B cell (primary cell): ENCODE measurements at regions not wholly inside any gene's neighbourhood (a gene's known extent, or its start where the extent isn't known, plus 50 kb on each side); places are given as distances from the start of the nearest gene placed in this dataset.

Experiments used
- ATAC-seq: fragments of 200-7000 bp; cut with Tn5 transposase; one replicate; pipeline ENCODE4 v1.10.0; 2021; ENCODE audit warnings: low read depth, mild to moderate bottlenecking, moderate number of reproducible peaks, moderate library complexity
- CTCF ChIA-PET: fragments of 350-600 bp; sonication (Branson Sonifier 250); formaldehyde crosslinking; loops from one replicate; lab custom pipeline; 2021; ENCODE audit warnings: antibody characterized with exemption, inconsistent platforms; lab: Charles Lee
- POLR2A ChIA-PET: fragments of 350-600 bp; sonication (Branson Sonifier 250); formaldehyde crosslinking; loops from one replicate; lab custom pipeline; 2021; ENCODE audit warnings: antibody characterized with exemption; lab: Charles Lee
- DNase-seq: peaks from one replicate; pipeline ENCODE4 v3.0.0; 2013
- H2AFZ ChIP-seq: 2 replicates; pipeline ENCODE4 v1.6.1; 2012; ENCODE audit warnings: mild to moderate bottlenecking, low read depth, low read length; ENCODE audit not compliant: insufficient read depth, poor library complexity, severe bottlenecking
- H3K27ac ChIP-seq, 2 donors: 1 replicate in 1 of 2; 2 replicates in 1 of 2; pipeline ENCODE4 v1.5.1; 2012 to 2013; ENCODE audit warnings: low read length in 2 of 2, mild to moderate bottlenecking in 2 of 2, moderate library complexity in 1 of 2
- H3K27me3 ChIP-seq, 4 experiments: fragments of 200-600 bp in 1 of 4; sonication (generic) in 1 of 4; replicated peaks in 1 of 4; 1 replicate in 2 of 4; 2 replicates in 2 of 4; pipeline versions ENCODE4 v1.6.1 to v1.7.0; 2013 to 2016; ENCODE audit warnings: low read length in 3 of 4, mild to moderate bottlenecking in 2 of 4, mixed read lengths in 1 of 4, moderate library complexity in 1 of 4; ENCODE audit not compliant: insufficient read depth in 4 of 4, control insufficient read depth in 3 of 4; ENCODE audit errors: control extremely low read depth in 1 of 4
- H3K36me3 ChIP-seq, 2 experiments: replicated peaks in 1 of 2; 1 replicate in 1 of 2; 2 replicates in 1 of 2; pipeline versions ENCODE4 v1.6.1 to v1.7.1; 2013; ENCODE audit warnings: low read length in 1 of 2; ENCODE audit not compliant: insufficient read depth in 2 of 2, control insufficient read depth in 1 of 2; ENCODE audit errors: control extremely low read depth in 1 of 2, extremely low read depth in 1 of 2
- H3K4me1 ChIP-seq, 2 donors: fragments of 200-600 bp in 1 of 2; sonication (generic) in 1 of 2; 1 replicate in 1 of 2; 2 replicates in 1 of 2; pipeline versions ENCODE4 v1.5.1 to v1.6.1; 2013 to 2017; ENCODE audit warnings: low read length in 2 of 2; ENCODE audit not compliant: control insufficient read depth in 2 of 2, insufficient read depth in 2 of 2
- H3K4me2 ChIP-seq: replicated peaks from 2 replicates; pipeline ENCODE3; 2012; ENCODE audit warnings: mild to moderate bottlenecking, low read depth, low read length; ENCODE audit not compliant: poor library complexity, severe bottlenecking
- H3K4me3 ChIP-seq, 5 experiments: fragments of 200-600 bp in 1 of 5; sonication (generic) in 1 of 5; 1 replicate in 3 of 5; 2 replicates in 2 of 5; pipeline versions ENCODE4 v1.5.1 to v1.7.0; 2011 to 2016; ENCODE audit warnings: low read length in 4 of 5, mild to moderate bottlenecking in 4 of 5, low read depth in 2 of 5, control low read depth in 1 of 5, moderate library complexity in 1 of 5; ENCODE audit not compliant: insufficient read depth in 1 of 5; ENCODE audit errors: control extremely low read depth in 1 of 5, extremely low read depth in 1 of 5
- H3K79me2 ChIP-seq: fragments of 200-600 bp; sonication (generic); one replicate; pipeline ENCODE4 v1.6.0; 2016; ENCODE audit warnings: low read length; ENCODE audit not compliant: control insufficient read depth, insufficient read depth
- H3K9ac ChIP-seq: fragments of 200-600 bp; sonication (generic); 2 replicates; pipeline ENCODE4 v1.6.1; 2017; ENCODE audit warnings: mild to moderate bottlenecking, low read length, moderate library complexity
- H3K9me3 ChIP-seq, 3 donors: one replicate each; pipeline versions ENCODE4 v1.6.1 to v1.7.1; 2013; ENCODE audit warnings: low read length in 2 of 3; ENCODE audit not compliant: control insufficient read depth in 2 of 3, insufficient read depth in 1 of 3; ENCODE audit errors: control extremely low read depth in 1 of 3
- H4K20me1 ChIP-seq: 2 replicates; pipeline ENCODE4 v1.6.0; 2012; ENCODE audit warnings: mild to moderate bottlenecking, low read length; ENCODE audit not compliant: insufficient read depth, control insufficient read depth, poor library complexity, severe bottlenecking
- H3K27ac Mint-ChIP-seq: one replicate; pipeline ENCODE4 v1.8.0; 2021; ENCODE audit warnings: mixed read lengths
- H3K27me3 Mint-ChIP-seq: one replicate; pipeline ENCODE4 v1.8.0; 2021; ENCODE audit warnings: mixed read lengths
- H3K4me1 Mint-ChIP-seq: one replicate; pipeline ENCODE4 v1.8.0; 2021; ENCODE audit warnings: mixed read lengths
- H3K4me3 Mint-ChIP-seq: one replicate; pipeline ENCODE4 v1.8.0; 2021; ENCODE audit warnings: mixed read lengths
- H3K9me3 Mint-ChIP-seq: one replicate; pipeline ENCODE4 v1.8.0; 2022; ENCODE audit warnings: mixed read lengths; ENCODE audit not compliant: insufficient read depth
- EZH2 ChIP-seq: IDR thresholded peaks from 2 replicates; pipeline ENCODE4 v1.6.1; 2012; ENCODE audit warnings: borderline replicate concordance, low read depth, mild to moderate bottlenecking, moderate library complexity, low read length; ENCODE audit not compliant: insufficient read depth, poor library complexity, severe bottlenecking
- WGBS: methylation state at CpG from one replicate; pipeline ENCODE4 v1.1.5; 2013; ENCODE audit warnings: missing lambda C conversion rate; ENCODE audit not compliant: insufficient coverage; 5-methylcytosine and 5-hydroxymethylcytosine counted together
- intact Hi-C: fragments of 100-400 bp; cut with micrococcal nuclease; formaldehyde crosslinking; loops from one replicate; pipeline ENCODE4 v1.10.0; 2022
- TF ChIP-seq, protein P1 (sequence below): fragments of 200-600 bp; IDR thresholded peaks from one replicate; pipeline ENCODE4 v1.8.0; 2022; ENCODE audit warnings: antibody characterized with exemption, mild to moderate bottlenecking

DNA sequence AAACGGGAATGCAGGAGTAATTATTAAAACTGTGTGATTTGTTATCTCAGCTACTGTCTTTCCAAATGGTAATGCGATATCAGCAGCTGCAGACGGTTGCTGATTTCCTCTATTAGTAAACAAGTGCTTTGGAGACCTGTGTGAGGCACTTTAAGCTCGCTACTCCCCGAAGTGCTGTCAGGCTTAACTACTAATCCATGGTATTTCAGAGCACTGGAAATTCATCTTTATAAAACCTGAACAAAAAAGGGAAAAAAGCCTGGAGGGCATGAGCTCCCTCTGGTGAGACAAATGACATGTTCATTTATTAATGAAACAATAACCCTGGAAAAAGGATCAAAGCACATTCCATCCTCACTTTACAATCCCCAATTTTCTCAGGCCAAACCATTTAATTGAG, 143.6 kb upstream of the OTX2 start:
- H4K20me1 ChIP-seq, result no peaks in the 10 kb centered on the region
- no peak overlapping the region for H2AFZ ChIP-seq
- H3K79me2 ChIP-seq, result no peaks in the 10 kb centered on the region
- no peak overlapping the region for H3K27ac ChIP-seq
- intact Hi-C loops, result no loop called here
- Mint-ChIP-seq H3K27me3 (peaks cover 7% of the 10 kb centered on the region), H3K4me3 (no peak overlapping the region), H3K9me3 (no peaks in the 10 kb centered on the region), H3K4me1 (no peaks in the 10 kb centered on the region), H3K27ac (no peak overlapping the region)
- no peaks in the 10 kb centered on the region for H3K4me1 ChIP-seq
- no peaks in the 10 kb centered on the region for H3K9me3 ChIP-seq
- no peak overlapping the region for H3K4me2 ChIP-seq
- no peak overlapping the region for H3K4me3 ChIP-seq
- TF ChIP-seq, protein P1, sequence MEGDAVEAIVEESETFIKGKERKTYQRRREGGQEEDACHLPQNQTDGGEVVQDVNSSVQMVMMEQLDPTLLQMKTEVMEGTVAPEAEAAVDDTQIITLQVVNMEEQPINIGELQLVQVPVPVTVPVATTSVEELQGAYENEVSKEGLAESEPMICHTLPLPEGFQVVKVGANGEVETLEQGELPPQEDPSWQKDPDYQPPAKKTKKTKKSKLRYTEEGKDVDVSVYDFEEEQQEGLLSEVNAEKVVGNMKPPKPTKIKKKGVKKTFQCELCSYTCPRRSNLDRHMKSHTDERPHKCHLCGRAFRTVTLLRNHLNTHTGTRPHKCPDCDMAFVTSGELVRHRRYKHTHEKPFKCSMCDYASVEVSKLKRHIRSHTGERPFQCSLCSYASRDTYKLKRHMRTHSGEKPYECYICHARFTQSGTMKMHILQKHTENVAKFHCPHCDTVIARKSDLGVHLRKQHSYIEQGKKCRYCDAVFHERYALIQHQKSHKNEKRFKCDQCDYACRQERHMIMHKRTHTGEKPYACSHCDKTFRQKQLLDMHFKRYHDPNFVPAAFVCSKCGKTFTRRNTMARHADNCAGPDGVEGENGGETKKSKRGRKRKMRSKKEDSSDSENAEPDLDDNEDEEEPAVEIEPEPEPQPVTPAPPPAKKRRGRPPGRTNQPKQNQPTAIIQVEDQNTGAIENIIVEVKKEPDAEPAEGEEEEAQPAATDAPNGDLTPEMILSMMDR, result no peak
- TF ChIP-seq EZH2, result no peak
- DNase-seq (no peak), ATAC-seq (no peak)
- no peaks in the 10 kb centered on the region for H3K36me3 ChIP-seq
- 35% methylated on average over 4 of the region's 5 CpGs for WGBS
- CTCF ChIA-PET, result no interaction called here
- H3K27me3 ChIP-seq, result no peaks in the 10 kb centered on the region
- H3K9ac ChIP-seq, result no peak overlapping the region
- POLR2A ChIA-PET, result no interaction called here

DNA sequence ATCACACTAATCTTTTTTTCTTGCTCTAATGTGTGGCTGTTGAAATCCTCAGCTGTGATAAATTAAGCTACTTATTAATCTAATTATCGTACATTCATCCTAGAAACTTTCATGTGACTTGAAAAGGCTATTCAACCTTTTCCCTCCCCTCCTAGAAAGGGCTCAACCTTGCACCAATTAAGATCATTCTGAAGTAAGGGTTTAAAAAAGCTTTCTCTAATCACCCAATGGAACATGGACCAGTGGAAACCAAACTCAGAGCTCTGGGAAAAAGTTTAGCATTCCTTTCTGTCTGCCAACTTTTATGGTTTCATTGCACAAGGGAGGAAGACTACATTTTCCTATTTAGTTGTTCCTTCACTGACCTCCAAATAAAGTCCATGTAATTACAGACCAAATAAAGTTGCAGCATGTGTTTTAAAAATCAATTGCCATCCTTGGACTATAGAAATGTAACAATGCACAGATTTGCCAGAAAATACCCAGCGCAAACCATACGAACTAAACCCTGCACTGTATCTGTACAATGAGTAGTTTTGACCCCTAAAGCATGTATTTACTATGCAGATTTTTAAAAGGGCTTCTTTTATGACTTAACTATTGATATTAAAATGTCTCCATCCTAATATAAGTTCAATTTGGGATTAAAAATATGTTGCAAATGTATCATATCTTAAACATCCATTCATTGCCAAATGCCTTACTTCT, 142.6 kb upstream of the OTX2 start:
- CTCF ChIA-PET, result no interaction called here

More for the DNA sequence above, 142.6 kb upstream of the OTX2 start:
- TF ChIP-seq, protein P1, result no peak
- TF ChIP-seq EZH2, result no peak
- no peak for ATAC-seq
- WGBS, result no CpG with 5 or more reads among the region's 3 CpGs
- H3K27ac Mint-ChIP-seq, result no peak overlapping the region
- Histone ChIP-seq H4K20me1 (no peaks in the 10 kb centered on the region), H3K9me3 (no peaks in the 10 kb centered on the region), H3K4me2 (no peak overlapping the region), H3K4me3 (no peak overlapping the region), H2AFZ (no peak overlapping the region), H3K4me1 (no peaks in the 10 kb centered on the region), H3K27ac (no peak overlapping the region), H3K9ac (no peak overlapping the region), H3K27me3 (no peaks in the 10 kb centered on the region), H3K36me3 (no peaks in the 10 kb centered on the region), H3K79me2 (no peaks in the 10 kb centered on the region)
- H3K4me3 Mint-ChIP-seq, result no peak overlapping the region
- H3K27me3 Mint-ChIP-seq, result peaks cover 5% of the 10 kb centered on the region
- DNase-seq, result no peak
- POLR2A ChIA-PET, result no interaction called here
- no peaks in the 10 kb centered on the region for H3K9me3 Mint-ChIP-seq
- H3K4me1 Mint-ChIP-seq, result no peaks in the 10 kb centered on the region
- intact Hi-C loops, result no loop called here
